ENCODE measurements at regions not wholly inside any gene's neighbourhood (a gene's known extent, or its start where the extent isn't known, plus 50 kb on each side); places are given as distances from the start of the nearest gene placed in this dataset.

DNA sequence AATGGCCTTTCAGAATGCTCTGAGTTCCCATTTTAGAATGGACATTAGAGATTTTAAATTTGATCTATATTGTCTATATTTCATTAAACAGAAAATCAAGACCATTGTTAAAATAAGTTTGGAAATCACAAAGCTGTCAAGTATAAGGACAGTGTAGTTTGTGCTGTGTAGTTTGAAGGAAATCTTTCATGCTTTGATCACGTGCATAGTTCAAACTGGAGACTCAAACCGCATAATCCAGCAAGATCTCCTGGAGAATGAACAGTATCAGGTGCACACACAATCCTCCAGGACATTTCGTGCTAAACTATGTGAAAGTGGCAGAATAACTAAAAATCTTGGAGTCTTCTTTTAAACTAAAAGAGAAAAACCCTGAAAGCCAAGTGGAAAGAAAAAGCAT is 60.8 kb upstream of the TBXT start:
- no peak for TF ChIP-seq CTCF (IDR thresholded peaks at IDR 0.05; ENCODE audit: low read depth, low read length, poor library complexity, severe bottlenecking)
- TF ChIP-seq EZH2phosphoT487 (IDR thresholded peaks at IDR 0.05; ENCODE audit: borderline replicate concordance, low read length): no peak
